ENCODE measurements at regions not wholly inside any gene's neighbourhood (a gene's known extent, or its start where the extent isn't known, plus 50 kb on each side); places are given as distances from the start of the nearest gene placed in this dataset.

DNA sequence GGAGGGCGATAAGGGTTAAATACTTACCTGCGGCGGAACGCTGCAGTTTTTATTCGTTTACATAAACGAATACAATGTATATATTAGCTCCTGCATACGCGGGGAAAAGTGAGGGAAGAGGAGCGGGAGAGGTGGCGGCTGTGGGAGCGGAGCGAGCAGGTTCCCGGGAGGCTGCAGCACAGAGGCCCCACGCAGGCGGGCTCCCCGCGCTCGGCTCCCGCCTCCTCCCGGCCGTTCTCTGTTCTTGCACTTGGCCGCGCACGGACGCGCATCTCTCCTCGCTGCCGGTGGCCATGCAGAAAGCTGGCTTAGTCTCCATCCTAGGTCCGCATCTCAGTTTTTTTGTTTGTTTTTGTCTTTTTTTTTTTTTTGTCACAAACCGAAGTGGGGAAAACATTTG lies 340.4 kb upstream of the FAT1 start:
- TF ChIP-seq CTCF (IDR thresholded peaks at IDR 0.05; ENCODE audit: poor library complexity) = no peak
- no peak for TF ChIP-seq EZH2 (IDR thresholded peaks at IDR 0.05; ENCODE audit: borderline replicate concordance)
- no peak for TF ChIP-seq EZH2phosphoT487 (IDR thresholded peaks at IDR 0.05; ENCODE audit: low read depth, severe bottlenecking, unreplicated experiment)

Measured in hepatocyte (in vitro differentiated cells).